Transverse colon (tissue), 4 donors: ENCODE measurements at regions not wholly inside any gene's neighbourhood (a gene's known extent, or its start where the extent isn't known, plus 50 kb on each side); places are given as distances from the start of the nearest gene placed in this dataset.

Experiments used
- DNase-seq: peaks from one replicate; pipeline ENCODE4 v3.0.0-alpha.2; 2019
- H3K27ac ChIP-seq, 4 donors: fragments of 200-600 bp; sonication (generic); 2 replicates each; pipeline ENCODE4 v1.5.1; 2016 to 2018; ENCODE audit warnings: inconsistent platforms in 4 of 4
- H3K27me3 ChIP-seq: fragments of 200-600 bp; sonication (generic); 2 replicates; pipeline ENCODE4 v1.5.1; 2017; ENCODE audit warnings: inconsistent platforms
- H3K36me3 ChIP-seq, 4 donors: fragments of 200-600 bp; sonication (generic); 2 replicates each; pipeline ENCODE4 v1.5.1; 2017 to 2019; ENCODE audit warnings: inconsistent platforms in 4 of 4
- H3K4me1 ChIP-seq, 4 donors: fragments of 200-600 bp; sonication (generic); 2 replicates each; pipeline ENCODE4 v1.5.1; 2017 to 2020; ENCODE audit warnings: inconsistent platforms in 4 of 4
- H3K4me3 ChIP-seq, 4 donors: fragments of 200-600 bp; sonication (generic); 1 replicate in 1 of 4; 2 replicates in 3 of 4; pipeline versions ENCODE4 v1.5.1 to v1.6.1; 2017 to 2019; ENCODE audit warnings: inconsistent platforms in 4 of 4
- H3K9me3 ChIP-seq, 2 donors: fragments of 200-600 bp; sonication (generic); 2 replicates each; pipeline ENCODE4 v1.5.1; 2017 to 2019; ENCODE audit warnings: inconsistent platforms in 2 of 2
- CTCF ChIP-seq, 5 experiments: fragments of 200-600 bp in 3 of 5; fragments of 450-650 bp in 2 of 5; sonication (generic) in 3 of 5; IDR thresholded peaks; 1 replicate in 2 of 5; 2 replicates in 3 of 5; pipeline ENCODE4 v1.5.1; 2016 to 2017; ENCODE audit warnings: antibody characterized with exemption in 5 of 5, inconsistent platforms in 3 of 5, mild to moderate bottlenecking in 2 of 5, moderate library complexity in 1 of 5
- EP300 ChIP-seq: sonication (generic); formaldehyde crosslinking; IDR thresholded peaks from one replicate; pipeline ENCODE4 v1.6.1; 2017; ENCODE audit warnings: antibody characterized with exemption, low read depth
- POLR2A ChIP-seq: fragments of 450-650 bp; IDR thresholded peaks from one replicate; pipeline ENCODE4 v1.6.1; 2016; ENCODE audit warnings: antibody characterized with exemption, mild to moderate bottlenecking, moderate library complexity
- POLR2AphosphoS5 ChIP-seq, 3 donors: sonication (generic); formaldehyde crosslinking; IDR thresholded peaks; one replicate each; pipeline ENCODE4 v1.6.1; 2016; ENCODE audit warnings: antibody characterized with exemption in 3 of 3
- WGBS, 2 donors: methylation state at CpG; one replicate each; pipeline ENCODE4 v1.1.5; 2018; ENCODE audit warnings: low coverage in 1 of 2; 5-methylcytosine and 5-hydroxymethylcytosine counted together
- in situ Hi-C, 4 donors: fragments of 200-750 bp; cut with MboI; loops; one replicate each; pipeline versions ENCODE4 v1.15.0 to v1.15.1; 2017; ENCODE audit warnings: low sequenced_read_pairs in 3 of 4, low pct_ligation_motif_present in 1 of 4, low pct_unique_long_range_greater_than_20kb in 1 of 4
- intact Hi-C: fragments of 100-400 bp; cut with DNase I; formaldehyde crosslinking; loops from one replicate; pipeline ENCODE4 v1.15.1; 2023; ENCODE audit warnings: low total_unique reads

- in situ Hi-C loops (loop anchor here in 1 of 4 donors (25.0 kb wide), 1 partner anchor 285 kb away; no protein-coding TSS in a partner anchor), intact Hi-C loops (no loop called here)
- Histone ChIP-seq H3K27me3 (peaks cover 5% of the 10 kb centered on the region), H3K4me1 (no peaks in the 10 kb centered on the region), H3K36me3 (no peaks in the 10 kb centered on the region), H3K9me3 (no peaks in the 10 kb centered on the region), H3K27ac (no peak overlapping the region), H3K4me3 (no peak overlapping the region)
- TF ChIP-seq EP300 (no peak), POLR2A (no peak), CTCF (IDR thresholded peaks at IDR 0.05) (no peak), POLR2AphosphoS5 (IDR thresholded peaks at IDR 0.05) (no peak)
- 89 to 90% methylated on average over 2 to 11 of the region's 11 CpGs for WGBS, 2 donors
- no peak for DNase-seq
Observed at GRCh38 chr5:1726956-1727355, 72.7 kb downstream of the MRPL36 start.

GRCh38 chr5:1726469-1726865 lies 73.2 kb downstream of the MRPL36 start:
- Histone ChIP-seq H3K27me3 (peaks cover 5% of the 10 kb centered on the region), H3K4me3 (no peak overlapping the region), H3K4me1 (no peaks in the 10 kb centered on the region), H3K9me3 (no peaks in the 10 kb centered on the region), H3K36me3 (no peaks in the 10 kb centered on the region), H3K27ac (no peak overlapping the region)
- 86 to 100% methylated on average over 1 to 11 of the region's 11 CpGs for WGBS, 2 donors
- DNase-seq, result no peak
- in situ Hi-C loops (loop anchor here in 1 of 4 donors (25.0 kb wide), 1 partner anchor 286 kb away; no protein-coding TSS in a partner anchor), intact Hi-C loops (no loop called here)
- no peak for TF ChIP-seq CTCF (IDR thresholded peaks at IDR 0.05)
- no peak for TF ChIP-seq POLR2A
- TF ChIP-seq EP300, result no peak
- no peak for TF ChIP-seq POLR2AphosphoS5 (IDR thresholded peaks at IDR 0.05)

GRCh38 chr5:1725641-1726468 lies 73.8 kb downstream of the MRPL36 start:
- Histone ChIP-seq H3K27me3 (peaks cover 5% of the 10 kb centered on the region), H3K27ac (no peak overlapping the region), H3K9me3 (no peaks in the 10 kb centered on the region), H3K36me3 (no peaks in the 10 kb centered on the region), H3K4me3 (no peak overlapping the region), H3K4me1 (no peaks in the 10 kb centered on the region)
- DNase-seq, result no peak
- in situ Hi-C loops, result loop anchor here in 1 of 4 donors (25.0 kb wide), 1 partner anchor 286 kb away; no protein-coding TSS in a partner anchor
- WGBS, 2 donors, result 79% methylated on average over 40 of the region's 41 CpGs; no CpG with 5 or more reads in 1 of the 2 donors
- intact Hi-C loops, result no loop called here
- no peak for TF ChIP-seq EP300
- TF ChIP-seq POLR2AphosphoS5 (IDR thresholded peaks at IDR 0.05), result no peak
- no peak for TF ChIP-seq CTCF (IDR thresholded peaks at IDR 0.05)
- TF ChIP-seq POLR2A, result no peak

GRCh38 chr5:1724822-1725602 lies 74.6 kb downstream of the MRPL36 start:
- no peaks in the 10 kb centered on the region for H3K9me3 ChIP-seq
- H3K36me3 ChIP-seq, result no peaks in the 10 kb centered on the region
- intact Hi-C loops (no loop called here), in situ Hi-C loops (loop anchor here in 1 of 4 donors (25.0 kb wide), 1 partner anchor 287 kb away; no protein-coding TSS in a partner anchor)
- H3K27me3 ChIP-seq, result peaks cover 5% of the 10 kb centered on the region
- no peak overlapping the region for H3K4me3 ChIP-seq
- WGBS, 2 donors, result 54 to 67% methylated on average over 3 to 41 of the region's 41 CpGs
- no peak for DNase-seq
- no peaks in the 10 kb centered on the region for H3K4me1 ChIP-seq
- no peak overlapping the region for H3K27ac ChIP-seq
- TF ChIP-seq CTCF (IDR thresholded peaks at IDR 0.05) (no peak), POLR2A (no peak), EP300 (no peak), POLR2AphosphoS5 (IDR thresholded peaks at IDR 0.05) (no peak)
